NCI-H69 (cell line): ENCODE measurements at regions not wholly inside any gene's neighbourhood (a gene's known extent, or its start where the extent isn't known, plus 50 kb on each side); places are given as distances from the start of the nearest gene placed in this dataset.

ENCODE experiments used
- DNase-seq: peaks from one replicate; lab custom pipeline; 2025; lab: John Stamatoyannopoulos, UW

GRCh38 chr6:104418839-104419238, 440.9 kb downstream of the HACE1 start:
- no peak for DNase-seq

GRCh38 chr6:104418125-104418524, 441.6 kb downstream of the HACE1 start:
- no peak for DNase-seq

GRCh38 chr6:104414723-104415122, 445.0 kb downstream of the HACE1 start:
- DNase-seq, result peak; percentile 12

- no peak for DNase-seq
These were observed 446.0 kb downstream of the HACE1 start for GRCh38 chr6:104413767-104414166.

- no peak for DNase-seq
These were observed 448.4 kb downstream of the HACE1 start for GRCh38 chr6:104411302-104411701.

- DNase-seq, result no peak
These were observed 449.8 kb downstream of the HACE1 start for GRCh38 chr6:104409913-104410312.

GRCh38 chr6:104407957-104408356, 451.8 kb downstream of the HACE1 start:
- no peak for DNase-seq

- no peak for DNase-seq
These were observed 455.3 kb downstream of the HACE1 start for GRCh38 chr6:104404377-104404776.

- peak; percentile 79 for DNase-seq
These were observed 457.1 kb downstream of the HACE1 start for GRCh38 chr6:104402572-104402971.

- DNase-seq, result peak; percentile 9
These were observed 457.8 kb downstream of the HACE1 start for GRCh38 chr6:104401926-104402325.

GRCh38 chr6:104400844-104401243, 458.9 kb downstream of the HACE1 start:
- no peak for DNase-seq

- no peak for DNase-seq
These were observed 463.6 kb downstream of the HACE1 start for GRCh38 chr6:104396077-104396476.

GRCh38 chr6:104381907-104382306, 477.8 kb downstream of the HACE1 start:
- DNase-seq, result no peak

- DNase-seq, result peak; percentile 54
These were observed 494.1 kb downstream of the HACE1 start for GRCh38 chr6:104365451-104366234.

- DNase-seq, result no peak
These were observed 501.8 kb downstream of the HACE1 start for GRCh38 chr6:104357928-104358327.

- no peak for DNase-seq
These were observed 503.5 kb downstream of the HACE1 start for GRCh38 chr6:104356197-104356596.

- no peak for DNase-seq
These were observed 510.5 kb downstream of the HACE1 start for GRCh38 chr6:104349191-104349590.

GRCh38 chr6:104344223-104344622, 515.5 kb downstream of the HACE1 start:
- DNase-seq, result no peak

GRCh38 chr6:104332364-104332763, 527.4 kb downstream of the HACE1 start:
- DNase-seq, result peak; percentile 80

GRCh38 chr6:104326173-104327001, 533.3 kb downstream of the HACE1 start:
- peak; percentile 40 for DNase-seq

GRCh38 chr6:104325341-104326172, 534.2 kb downstream of the HACE1 start:
- peak; percentile 61 for DNase-seq

GRCh38 chr6:104324301-104324700, 535.4 kb downstream of the HACE1 start:
- no peak for DNase-seq
